Fibroblast of the aortic adventitia (primary cell): ENCODE measurements at regions not wholly inside any gene's neighbourhood (a gene's known extent, or its start where the extent isn't known, plus 50 kb on each side); places are given as distances from the start of the nearest gene placed in this dataset.

Source experiments
- DNase-seq: peaks from one replicate; pipeline ENCODE4 v3.0.0-alpha.2; 2010; ENCODE audit warnings: low read depth
- H3K4me3 ChIP-seq: 2 replicates; pipeline ENCODE4 v1.5.1; 2011; ENCODE audit warnings: low read depth, mild to moderate bottlenecking, control low read depth, low read length, moderate library complexity
- TF ChIP-seq, protein P1 (sequence below): IDR thresholded peaks from 2 replicates; pipeline ENCODE4 v1.5.1; 2011; ENCODE audit warnings: mild to moderate bottlenecking, low read length, control low read depth, inconsistent platforms; ENCODE audit not compliant: insufficient read depth

DNA sequence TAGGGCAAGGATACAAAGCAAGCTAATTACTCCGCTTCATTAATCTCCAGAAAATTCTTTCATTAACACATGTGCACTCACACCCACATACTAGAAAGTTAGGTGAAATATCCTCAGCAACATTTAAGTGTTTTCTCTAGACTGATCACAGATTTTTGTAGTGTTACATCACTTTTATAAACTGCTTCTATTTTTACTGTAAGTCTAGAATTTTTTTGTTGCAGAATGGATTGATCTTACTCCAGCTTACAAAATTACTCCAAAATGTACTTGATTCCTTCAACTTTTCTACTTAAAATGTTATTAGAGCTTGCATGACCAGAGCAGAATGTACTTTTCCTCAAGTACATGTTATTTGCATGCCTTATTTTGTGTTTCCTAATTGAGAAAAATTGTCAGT, 2325.2 kb downstream of the PCDH7 start:
- TF ChIP-seq, protein P1, sequence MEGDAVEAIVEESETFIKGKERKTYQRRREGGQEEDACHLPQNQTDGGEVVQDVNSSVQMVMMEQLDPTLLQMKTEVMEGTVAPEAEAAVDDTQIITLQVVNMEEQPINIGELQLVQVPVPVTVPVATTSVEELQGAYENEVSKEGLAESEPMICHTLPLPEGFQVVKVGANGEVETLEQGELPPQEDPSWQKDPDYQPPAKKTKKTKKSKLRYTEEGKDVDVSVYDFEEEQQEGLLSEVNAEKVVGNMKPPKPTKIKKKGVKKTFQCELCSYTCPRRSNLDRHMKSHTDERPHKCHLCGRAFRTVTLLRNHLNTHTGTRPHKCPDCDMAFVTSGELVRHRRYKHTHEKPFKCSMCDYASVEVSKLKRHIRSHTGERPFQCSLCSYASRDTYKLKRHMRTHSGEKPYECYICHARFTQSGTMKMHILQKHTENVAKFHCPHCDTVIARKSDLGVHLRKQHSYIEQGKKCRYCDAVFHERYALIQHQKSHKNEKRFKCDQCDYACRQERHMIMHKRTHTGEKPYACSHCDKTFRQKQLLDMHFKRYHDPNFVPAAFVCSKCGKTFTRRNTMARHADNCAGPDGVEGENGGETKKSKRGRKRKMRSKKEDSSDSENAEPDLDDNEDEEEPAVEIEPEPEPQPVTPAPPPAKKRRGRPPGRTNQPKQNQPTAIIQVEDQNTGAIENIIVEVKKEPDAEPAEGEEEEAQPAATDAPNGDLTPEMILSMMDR: no peak
- no peak overlapping the region for H3K4me3 ChIP-seq
- no peak for DNase-seq

DNA sequence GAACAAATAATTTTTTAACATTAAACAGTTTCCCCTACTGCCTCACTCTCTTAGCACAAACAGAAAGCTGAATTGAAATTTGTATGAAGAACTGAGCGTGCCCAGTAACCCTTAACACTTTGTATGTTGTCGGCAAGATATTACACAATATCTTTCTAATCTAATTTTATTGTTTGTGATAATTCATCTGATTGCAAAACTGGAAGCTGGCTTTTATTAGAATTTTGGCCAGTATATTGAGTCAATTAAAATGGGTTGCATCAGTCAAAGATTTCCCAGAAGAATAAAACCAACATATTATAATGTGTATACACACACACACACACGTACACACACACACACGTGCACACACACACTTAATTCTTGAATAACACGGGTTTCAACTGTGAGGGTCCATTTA, 2332.1 kb downstream of the PCDH7 start:
- peak; percentile 41 for DNase-seq
- no peak overlapping the region for H3K4me3 ChIP-seq
- TF ChIP-seq, protein P1: no peak

DNA sequence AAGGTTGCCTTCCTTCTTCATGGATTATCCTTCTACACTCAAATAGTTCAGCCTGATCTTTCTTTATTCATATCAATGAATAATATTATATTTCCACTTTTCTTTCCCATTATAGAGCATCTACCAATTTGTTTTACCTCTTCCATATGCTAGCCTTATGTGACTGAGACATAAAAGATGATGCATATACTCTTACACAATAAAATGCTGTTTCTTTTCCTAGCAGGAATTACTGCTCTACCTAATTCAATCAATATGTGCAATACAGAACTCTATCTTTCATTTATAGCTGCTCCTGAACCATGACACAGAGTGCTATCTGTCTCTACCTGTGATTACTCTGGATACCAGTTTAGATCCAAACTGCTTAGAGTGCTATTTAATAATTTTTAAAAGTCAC, 2334.0 kb downstream of the PCDH7 start:
- TF ChIP-seq, protein P1: no peak
- no peak for DNase-seq
- no peak overlapping the region for H3K4me3 ChIP-seq

DNA sequence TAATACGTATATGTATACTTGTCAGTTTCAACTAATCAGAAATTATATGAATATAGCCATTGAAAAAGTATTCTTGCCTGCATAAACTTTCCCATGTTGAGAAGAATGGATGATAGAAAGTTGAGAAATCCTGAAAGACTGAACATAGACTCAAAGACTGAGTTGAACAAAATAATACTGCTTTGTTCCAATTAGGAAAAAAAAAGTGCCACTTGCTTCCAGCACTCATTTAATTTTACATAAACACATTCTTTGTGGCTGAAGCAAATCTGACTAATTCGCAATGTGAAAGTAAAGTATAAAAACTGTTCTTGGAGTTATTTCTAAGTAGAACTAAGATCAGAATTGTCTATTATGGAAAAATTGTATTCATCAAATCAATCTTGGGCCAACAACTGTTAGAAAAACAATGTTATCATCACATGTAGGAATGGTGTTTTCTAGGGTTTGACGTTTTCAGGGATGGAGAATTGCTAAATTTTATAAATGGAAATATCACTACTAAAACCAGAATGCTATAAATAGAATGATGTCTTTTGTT, 2334.6 kb downstream of the PCDH7 start:
- DNase-seq: peak; percentile 26
- no peak overlapping the region for H3K4me3 ChIP-seq
- TF ChIP-seq, protein P1: no peak

DNA sequence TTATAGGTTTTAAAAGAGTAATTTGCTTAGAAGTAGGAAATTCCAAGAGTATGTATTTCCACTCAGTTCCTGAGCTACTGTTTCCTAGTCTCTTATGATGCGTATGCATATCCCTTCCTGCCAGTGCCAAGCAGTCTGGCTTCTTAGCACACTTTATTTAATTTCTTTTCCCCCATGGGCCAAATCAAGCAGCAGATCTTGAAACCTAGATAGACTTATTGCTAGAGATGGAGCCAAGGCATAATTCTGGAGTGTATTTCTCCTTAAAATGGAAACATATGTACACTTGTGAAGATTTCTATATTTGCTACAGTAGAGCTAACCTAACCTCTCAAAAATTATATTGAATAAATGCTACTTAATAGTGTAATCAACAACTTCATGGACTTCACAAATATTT, 2337.6 kb downstream of the PCDH7 start:
- DNase-seq: no peak
- TF ChIP-seq, protein P1: no peak
- H3K4me3 ChIP-seq: no peak overlapping the region

DNA sequence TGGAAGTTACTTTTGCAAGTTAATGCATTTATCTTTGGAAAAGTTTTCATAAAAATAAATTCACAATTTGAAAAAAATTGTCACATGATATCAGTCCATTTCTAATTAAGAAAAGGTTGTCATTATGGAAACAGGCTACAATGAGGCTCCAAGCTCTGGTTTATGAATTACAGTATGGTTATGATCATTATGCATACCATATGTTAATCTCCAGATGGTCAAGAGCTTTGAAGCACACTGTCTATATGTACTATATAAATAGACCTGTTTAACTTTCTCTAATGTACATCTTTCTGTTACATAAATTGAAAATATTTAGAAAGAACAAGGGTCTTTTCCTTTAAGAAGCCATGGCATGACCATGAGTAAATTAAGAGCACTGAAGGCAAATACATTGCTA, 2338.8 kb downstream of the PCDH7 start:
- no peak for DNase-seq
- H3K4me3 ChIP-seq: no peak overlapping the region
- TF ChIP-seq, protein P1: no peak
